Activated CD4-positive, CD25-positive, alpha-beta regulatory T cell (primary cell): ENCODE measurements at regions not wholly inside any gene's neighbourhood (a gene's known extent, or its start where the extent isn't known, plus 50 kb on each side); places are given as distances from the start of the nearest gene placed in this dataset.
"Not testable (repeated sequence)": the region's sequence is repeated elsewhere in the genome, so short reads cannot be mapped to it uniquely, and the experiment has no call there.

ENCODE experiments used
- DNase-seq, 4 experiments: peaks; one replicate each; lab custom pipeline; 2025; lab: John Stamatoyannopoulos, UW

DNA sequence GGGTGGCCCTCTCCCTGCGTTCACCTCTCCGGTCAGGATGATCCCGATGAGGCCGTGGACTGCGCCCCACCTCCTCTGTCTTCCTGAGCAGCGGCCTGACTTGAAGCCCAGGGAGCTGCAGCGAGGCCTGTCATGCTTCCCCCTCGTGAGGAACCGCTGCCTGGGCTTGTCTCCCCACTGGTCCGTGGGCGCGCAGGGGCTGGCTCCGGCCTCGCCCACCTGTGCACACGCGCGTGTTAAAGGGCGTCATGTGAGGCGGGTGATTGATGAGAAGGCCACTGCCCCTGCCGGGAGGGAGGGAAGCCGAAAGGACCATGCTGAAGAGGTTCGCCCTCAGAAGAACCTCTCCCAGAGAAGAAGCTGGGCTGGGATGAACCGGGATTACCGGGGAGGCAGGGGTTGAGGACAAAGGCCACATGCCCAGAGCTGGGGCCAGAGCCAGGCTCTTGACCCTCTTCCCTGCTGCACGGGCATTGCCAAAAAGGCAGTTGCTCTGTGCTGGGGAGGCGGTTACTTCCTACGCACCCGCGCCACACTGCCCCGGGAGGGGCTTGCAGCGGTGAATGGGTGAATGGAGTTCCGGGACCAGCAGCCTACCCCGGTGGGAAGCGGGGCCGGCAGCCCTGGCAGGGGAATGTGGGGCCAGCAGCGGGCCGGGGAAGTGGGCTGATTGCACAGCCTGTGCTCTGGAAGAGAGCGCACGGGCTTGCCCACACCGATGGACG, 85.9 kb upstream of the GSE1 start:
- DNase-seq, result no peak

DNA sequence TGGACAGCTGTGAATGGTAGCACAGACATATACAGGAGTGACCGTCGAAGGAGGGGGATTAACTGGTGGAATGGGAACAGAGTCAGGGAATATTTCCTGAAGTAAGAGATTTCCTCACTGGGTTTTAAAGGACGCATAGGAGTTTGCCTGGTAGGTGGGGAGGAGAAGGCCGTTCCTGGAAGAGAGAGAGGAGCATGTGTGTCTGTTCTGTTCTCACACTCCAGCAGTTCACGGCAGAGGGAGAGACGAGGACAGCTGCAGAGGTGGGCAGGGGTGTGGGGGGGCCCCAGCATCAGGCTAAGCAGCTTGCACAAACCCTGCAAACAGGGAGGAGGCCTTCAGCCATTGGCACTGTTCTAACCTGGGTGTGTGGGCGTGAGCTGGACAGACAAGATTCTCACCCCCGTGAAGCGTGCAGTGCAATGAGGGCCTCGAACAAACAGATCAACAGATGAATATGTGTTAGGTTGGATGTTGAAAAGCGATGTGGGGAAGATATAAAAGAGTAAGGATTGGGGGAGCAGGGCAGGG, 85.3 kb upstream of the GSE1 start:
- no peak for DNase-seq

DNA sequence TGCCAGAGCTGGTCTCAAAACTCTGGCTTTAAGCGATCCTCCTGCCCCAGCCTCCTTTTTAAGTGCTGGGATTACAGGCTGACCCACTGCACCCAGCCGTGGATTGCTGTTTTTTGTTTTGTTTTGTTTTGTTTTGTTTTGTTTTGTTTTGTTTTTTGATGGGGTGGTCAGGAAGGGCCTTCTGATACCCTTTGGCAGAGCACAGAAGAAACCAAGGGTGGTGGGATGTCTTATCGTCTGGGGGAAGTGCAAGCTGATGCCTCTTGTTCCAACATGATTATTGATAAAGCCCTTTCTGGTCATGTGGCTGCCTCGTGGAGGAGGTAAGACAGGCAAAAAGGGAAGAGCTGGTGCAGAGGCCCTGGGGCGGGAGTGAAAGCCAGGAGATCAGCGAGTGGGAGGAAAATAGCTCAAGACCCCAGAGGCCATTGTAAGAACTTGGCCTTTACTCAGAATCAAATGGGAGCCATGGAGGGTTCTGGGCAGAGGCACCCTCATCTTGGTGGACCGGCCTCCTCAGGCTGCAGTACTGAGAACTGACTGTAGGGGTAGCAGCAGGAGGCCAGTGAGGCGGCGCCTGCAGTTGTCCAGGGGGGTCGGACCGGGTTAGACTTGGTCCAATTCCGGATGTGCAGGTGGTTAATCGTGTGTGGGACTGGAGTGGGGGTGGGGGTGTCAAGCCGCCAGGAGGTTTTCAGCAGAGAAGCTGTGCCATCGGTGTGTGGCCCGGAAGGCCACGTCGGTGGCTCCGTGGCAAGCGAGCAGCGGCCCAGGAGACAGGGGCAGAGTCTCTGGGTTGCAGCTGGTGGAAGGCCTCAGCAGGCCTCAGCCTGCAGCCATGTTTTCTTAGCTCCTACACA, 84.4 kb upstream of the GSE1 start:
- no peak for DNase-seq

DNA sequence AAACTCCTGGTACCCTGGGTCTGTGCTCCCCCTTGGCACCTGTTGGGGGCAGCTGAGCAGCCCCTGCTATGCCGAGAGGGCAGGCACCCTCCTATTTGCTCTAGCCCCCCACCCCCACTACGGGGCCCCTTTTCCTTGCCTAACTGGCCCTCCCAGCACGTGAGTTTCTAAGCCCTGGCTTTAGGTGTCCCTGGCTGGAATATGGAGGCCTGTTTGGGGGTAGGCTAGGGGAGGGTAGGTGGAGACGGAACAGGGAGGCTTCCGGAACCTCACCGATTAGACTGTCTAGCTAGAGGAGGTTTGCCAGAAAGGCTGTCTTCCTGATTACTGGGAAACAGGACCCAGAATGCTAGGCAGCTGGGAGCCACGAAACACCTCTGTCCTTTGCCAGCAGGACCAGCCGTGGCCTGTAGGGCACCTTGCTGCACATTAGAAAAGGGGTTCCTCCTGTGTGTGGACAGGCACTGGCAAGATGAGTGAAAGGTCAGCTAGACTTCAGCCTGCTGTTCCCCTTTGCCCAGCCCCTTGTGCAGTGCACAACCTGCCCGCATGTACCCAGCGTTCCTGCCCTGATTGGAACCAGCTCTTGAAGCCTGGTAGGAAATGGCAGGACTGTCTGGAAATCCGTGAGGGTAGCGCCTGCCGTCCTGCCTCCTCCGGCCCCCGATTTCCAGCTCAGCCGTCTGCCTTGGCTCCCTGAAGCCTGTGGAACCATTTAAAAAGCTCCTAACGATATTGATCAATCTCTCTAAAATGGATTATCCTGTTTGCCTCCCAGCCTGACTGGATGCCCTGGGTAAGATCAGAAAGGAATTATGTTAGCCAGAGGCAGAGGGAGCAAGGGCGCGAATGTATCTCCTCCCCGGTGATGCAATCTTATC, 83.4 kb upstream of the GSE1 start:
- no peak for DNase-seq

DNA sequence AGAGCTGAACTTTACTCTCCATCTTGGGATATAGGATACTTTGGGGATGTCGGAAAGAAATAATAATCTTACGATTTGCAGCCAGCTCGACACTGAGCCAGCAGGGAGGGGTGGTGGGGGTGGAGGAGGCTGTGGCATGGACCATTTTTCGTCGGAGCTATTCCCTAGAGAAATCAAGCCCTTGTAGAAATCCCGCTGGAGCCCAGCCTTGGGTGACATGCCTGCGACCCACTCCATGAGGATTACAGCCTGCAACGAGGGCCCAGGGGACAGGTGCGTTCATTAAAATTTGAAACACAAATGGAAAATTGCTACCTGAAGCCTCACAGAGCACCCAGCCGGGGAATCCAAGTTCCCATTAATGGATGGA, 82.8 kb upstream of the GSE1 start:
- DNase-seq, result no peak

DNA sequence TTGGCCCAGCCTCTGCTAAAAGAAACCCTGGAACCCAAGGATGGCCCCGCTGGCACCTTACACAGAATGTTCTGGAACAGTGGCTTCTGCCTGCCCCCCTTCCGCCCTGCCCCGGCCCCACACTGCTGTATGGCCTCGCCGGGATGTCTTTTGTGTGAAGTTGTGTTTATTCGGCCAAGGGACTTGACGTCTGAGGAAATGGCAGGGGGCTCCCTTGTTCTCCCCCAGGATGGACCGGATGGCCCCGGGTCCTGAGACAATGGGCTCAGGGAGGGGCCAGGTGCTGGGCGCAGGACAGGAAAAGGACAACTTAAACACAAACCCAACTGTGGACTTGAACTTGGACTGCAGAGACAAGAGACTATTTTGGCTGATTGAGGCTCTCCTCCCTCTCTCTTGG, 81.6 kb upstream of the GSE1 start:
- no peak for DNase-seq

DNA sequence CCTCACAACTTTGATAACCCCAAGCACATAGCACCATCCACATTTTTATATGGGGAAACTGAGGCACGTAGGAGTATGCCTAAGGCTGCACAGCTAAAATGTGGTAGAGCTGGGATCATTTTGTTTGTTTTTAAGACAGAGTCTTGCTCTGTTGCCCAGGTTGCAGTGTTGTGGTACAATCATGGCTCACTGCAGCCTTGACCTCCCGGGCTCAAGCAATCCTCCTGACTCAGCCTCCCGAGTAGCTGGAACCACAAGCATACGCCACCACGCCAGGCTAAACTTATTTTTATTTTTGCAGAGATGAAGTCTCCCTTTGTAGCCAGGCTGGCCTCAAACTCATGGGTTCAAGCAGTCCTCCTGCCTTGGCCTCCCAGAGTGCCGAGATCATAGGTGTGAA, 81.0 kb upstream of the GSE1 start:
- DNase-seq, result no peak

DNA sequence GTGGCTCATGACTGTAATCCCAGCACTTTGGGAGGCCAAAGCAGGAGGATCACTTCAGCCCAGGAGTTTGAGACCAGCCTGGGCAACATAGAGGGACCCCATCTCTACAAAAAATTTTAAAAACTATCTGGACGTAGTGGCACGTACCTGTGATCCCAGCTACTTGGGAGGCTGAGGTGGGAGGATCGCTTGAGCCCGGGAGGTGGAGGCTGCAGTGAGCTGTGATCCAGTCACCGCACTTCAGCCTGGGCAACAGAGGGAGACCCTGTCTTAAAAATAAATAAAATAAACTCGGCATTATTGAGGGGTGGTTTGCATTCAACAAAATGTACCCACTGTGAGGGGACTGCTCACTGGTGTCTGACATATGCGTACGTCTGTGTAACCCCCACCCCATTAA, 79.5 kb upstream of the GSE1 start:
- not testable (repeated sequence) for DNase-seq

DNA sequence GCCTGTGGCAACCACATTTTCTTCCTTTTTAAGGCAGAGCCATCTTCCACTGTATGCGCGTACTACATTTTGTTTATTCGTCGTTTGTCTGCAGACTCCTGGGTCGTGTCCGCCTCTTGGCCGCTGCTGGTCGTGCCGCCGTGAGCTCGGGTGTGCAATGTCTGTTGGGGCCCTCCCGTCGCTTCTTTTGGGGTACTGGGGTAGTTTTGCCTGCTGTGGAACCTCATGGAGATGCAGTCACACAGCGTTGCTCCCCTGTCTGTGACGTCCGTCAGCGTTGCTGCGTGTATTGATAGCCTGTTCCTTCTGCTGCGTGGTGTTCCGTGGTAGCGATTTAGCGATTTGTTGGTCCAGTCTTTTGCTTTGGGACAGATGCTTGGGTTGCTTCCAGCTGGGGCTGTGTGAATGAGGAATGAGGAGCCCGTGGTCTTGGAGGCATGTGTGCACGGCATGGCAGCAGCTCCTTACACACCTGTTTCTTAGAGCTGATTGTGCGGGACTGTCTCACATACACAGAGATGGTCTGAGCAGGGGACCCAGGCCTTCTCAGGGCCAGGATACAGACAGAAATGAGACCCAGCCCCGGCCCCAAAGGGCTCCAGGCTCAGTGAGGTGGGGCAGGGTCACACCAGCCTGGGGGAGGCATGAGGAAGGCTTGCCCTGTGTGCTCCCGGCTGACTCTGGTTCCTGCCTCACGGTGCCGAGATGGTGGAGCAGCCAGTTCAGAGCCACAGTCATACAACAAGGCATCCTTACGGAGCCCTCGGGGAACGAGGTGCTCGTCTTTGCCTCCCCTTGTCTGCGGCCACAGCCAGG, 78.4 kb upstream of the GSE1 start:
- DNase-seq, result no peak

DNA sequence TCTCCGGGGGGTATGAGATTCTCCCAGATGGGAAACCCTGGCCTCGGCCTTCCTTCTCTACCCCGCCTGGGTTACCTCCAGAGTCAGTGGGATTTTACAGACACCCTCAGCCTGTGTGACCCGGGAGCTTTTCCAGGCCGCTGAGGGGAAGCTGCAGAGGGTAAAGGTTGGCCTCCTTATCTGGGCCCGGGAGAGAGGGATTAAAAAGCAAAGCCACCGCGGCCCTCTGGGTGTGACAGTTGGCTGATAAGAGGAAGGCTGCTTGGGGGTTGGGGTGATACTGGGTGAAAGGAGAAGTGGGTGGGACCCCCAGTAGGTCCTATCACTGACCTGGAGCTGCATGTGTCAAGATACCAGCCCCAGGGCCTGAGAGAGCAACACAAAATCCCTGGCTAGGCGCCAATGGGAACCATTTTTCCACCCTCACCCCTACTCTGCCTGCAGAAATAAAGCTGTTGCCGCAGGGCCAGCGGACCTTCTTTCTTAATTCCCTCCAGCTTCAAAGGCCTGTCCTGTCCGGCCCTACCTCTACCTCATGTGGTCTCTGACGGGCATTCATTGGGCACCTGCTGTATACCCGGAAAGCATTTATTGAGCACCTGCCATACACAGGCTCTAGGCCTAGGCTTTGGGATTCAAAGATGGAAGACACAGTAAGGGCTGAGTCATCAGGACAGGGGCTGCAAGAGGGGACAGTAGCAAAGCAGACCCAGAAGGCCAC, 77.6 kb upstream of the GSE1 start:
- no peak for DNase-seq

DNA sequence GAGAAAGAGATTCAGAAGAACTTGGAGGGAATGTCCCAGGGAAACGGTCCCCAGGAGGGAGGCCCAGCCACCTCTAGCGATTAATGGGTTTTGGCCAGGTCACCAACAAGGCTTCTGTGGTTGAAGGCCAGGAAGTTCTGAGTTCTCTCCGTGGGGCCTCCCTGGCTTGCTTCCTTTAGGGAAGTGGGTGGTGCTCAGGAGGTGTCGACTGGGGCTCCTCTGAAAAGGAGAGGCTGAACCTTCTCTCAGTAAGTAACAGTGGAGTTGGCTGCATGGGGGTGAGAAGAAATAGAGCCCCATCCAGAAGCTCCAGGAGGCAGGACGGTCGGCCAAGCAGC, 77.1 kb upstream of the GSE1 start:
- no peak for DNase-seq

DNA sequence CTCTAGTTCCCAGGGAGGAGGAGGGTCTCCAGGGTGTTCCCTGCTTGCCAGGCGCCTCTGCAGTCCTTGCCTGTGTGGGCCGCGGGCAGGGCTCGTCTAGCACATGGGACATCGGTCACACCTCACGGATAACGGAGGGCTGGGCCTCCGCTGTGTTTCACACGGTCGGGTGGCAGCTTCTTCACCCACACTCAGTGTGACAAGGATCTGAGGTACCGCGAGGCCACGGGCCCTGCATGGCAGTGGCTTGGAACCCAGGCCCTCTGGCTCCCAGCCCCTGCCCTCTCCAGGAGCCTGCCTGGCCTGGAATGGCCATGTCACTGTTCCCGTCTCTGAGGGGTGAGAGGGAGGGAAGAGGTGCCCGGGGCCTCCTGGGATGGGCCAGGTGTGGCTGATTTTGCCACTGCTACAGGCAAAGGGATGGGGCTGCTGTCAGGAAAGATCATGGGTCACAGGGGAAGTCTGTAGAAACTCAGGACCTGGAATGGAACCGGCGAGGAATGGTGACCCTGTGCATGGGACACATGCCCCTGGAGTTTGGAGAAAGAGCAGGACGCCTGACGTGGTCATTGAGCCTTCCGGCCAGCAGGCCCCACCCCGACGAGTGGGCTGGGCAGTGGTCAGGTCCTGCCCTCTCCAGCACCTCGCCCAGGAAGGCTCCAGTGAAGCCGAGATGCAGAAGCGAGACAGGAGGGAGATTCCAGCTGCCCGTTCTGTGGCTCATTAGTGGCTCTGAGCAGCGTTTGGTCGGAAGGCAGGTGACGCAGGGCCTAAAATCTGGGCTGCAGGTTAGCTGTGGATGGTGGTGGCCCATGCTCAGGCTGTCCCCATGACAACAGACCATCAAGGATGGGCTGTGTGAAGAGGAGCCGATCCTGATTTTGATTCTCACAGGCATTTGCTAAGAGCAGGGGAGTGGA, 76.5 kb upstream of the GSE1 start:
- DNase-seq, result no peak

DNA sequence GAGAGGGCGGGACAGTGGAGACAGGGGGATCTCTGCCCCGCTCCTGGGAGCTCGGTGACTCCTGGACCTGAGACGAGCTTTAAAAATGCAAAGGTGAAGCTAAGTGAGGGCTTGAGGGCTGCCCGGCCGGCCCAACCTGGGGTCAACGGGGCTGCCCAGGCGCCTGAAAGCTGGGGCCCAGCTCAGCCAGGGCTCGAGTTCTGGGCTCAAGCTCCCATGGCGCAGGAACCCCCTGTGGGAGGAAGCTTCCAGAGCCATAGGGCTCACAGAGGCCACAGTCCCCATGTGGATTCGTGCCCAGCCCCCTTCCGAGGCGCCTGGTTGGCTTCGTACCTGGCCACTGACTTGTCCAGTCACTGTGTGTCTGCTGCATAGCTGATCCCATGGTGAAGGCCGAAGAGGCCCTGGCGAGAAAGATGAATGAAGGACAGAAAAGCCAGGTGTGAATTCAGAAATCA, 75.8 kb upstream of the GSE1 start:
- DNase-seq, result no peak

DNA sequence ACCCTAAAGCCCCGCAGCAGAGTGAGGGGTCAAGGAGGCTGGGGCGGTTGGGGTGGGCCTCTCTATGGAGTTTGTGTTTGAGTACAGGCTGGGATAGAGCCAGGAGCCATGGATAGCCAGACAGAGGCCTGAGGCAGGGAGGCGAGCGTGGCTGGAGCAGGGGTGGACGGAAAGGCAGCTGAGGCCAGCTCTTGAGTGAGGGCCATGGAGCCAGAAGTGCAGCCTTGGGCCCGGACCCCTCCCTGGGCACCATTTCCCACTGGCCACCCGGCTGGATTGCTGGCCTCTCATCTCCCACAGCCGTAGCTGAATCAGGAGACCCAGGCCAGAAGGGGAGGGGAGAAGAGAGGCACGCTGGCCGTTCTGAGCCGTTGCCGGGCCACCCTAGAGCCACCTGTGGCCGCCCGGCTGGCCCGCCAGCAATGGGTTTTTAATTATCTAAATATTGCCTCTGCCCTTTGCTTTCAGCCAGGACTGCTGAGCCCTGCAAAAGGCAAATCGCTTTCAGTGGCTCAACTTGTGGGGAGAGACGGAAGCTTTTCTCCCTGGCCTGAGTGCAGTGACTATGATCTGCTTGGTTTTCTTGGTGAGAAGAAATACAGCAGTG, 75.2 kb upstream of the GSE1 start:
- no peak for DNase-seq

DNA sequence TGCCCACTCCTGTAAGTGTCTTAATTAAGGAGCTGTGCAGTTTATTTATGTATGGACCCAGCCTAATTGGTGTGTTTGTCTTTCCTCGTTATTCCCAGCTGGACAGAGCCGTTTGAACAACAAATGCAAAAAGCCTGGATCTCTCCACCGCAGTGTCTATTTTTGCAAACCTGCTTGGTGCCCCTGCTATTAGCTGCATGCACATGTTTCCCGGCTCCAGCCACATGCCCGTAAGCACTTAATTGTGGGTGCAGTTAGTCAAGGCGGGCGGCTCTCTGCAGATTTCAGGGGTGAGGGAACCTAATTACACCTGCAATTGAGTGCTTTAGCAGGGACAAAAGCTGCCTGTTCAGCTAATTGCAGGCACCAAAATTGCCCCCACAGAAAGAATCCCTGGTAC, 74.0 kb upstream of the GSE1 start:
- no peak for DNase-seq

DNA sequence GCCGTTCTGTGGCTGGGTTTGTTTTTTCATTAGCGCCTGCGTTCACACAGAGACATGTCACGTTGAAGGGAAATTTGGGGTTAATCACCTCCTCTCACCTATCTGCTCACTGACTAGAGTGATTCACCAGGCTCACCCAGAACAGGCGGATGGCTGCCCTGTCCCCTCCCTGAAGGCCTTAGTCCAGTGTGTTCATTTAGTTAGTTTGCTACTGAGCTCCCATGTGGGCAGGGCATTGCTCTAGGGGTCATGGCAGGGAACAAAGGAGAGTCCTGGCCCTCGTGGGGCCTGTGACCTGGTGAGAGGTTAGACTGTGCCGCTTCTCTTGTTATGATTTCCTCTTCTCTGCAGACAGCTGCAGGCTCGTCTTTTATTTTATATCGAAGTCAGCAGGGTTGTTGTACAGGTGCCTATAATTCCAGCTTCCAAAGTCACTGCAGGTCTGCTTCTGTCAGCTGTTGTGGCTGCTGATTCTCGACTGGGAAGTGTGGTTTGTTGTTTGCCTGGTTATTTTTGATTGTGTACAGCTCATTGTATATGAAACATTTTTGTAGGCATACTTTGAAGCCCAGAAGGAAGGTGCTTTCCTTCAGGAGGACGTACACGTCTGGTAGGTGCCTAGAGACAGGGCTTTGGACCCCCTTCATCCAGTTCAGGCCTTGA, 73.4 kb upstream of the GSE1 start:
- no peak for DNase-seq

DNA sequence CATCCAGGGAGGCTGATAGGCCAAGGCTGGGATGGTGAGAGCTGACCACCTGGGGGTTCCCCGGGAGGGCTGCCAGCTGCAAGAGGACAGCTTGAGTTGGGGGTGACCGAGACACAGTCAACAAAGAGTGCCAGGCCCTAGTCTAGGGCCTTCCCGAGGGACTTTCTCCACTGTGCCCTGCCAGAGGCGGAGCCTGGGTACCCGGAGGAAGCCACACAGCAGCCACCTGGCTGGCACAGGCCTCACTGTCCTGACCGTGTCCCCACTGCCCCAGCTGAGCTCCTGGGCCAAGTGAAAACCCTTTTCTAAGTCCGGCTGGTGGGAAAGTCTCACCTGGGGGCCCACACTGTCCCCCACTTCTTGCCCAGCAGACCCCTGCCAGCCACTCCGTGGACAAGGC, 71.9 kb upstream of the GSE1 start:
- DNase-seq, result no peak

DNA sequence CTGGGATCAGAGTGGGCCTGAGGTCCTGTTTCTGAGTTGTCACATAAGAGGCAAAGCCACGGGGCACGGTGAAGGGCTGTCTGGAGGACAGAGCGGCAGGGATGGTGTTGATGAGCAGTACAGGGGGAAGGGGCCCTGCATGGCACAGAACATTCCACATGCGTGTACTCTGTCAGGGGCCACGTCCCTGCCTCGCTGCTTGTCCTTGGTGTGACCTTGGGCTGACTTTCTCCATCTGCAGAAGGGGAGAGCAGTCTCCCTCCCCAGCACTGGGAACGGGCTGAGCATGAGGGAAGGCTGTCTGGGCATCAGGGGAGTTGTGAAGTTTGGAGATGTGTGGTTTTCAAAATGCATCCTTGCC, 71.5 kb upstream of the GSE1 start:
- DNase-seq, result no peak
